ENCODE measurements at regions not wholly inside any gene's neighbourhood (a gene's known extent, or its start where the extent isn't known, plus 50 kb on each side); places are given as distances from the start of the nearest gene placed in this dataset.

DNA sequence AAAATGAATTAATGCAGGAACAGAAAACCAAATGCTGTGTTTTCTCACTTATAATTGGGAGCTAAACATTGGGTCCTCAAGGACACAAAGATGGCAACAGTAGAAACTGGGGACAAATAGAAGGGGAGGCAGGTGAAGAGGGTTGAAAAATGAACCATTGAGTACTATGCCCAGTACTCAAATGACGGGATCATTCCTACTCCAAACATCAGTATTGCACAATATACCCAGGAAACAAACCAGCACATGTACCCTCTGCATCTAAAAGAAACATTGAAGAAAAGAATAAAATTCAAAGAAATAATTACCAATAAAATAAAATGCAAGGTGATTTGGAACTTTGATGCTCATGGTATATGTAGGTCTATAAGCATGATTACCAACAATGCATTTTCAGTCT lies 110.8 kb downstream of the LMO3 start:
- DNase-seq (ENCODE audit: low read depth): no peak

More for the DNA sequence above, 110.8 kb downstream of the LMO3 start:
- no peak overlapping the region for H3K4me3 ChIP-seq (ENCODE audit: low read depth, low read length)
- TF ChIP-seq, protein P1, sequence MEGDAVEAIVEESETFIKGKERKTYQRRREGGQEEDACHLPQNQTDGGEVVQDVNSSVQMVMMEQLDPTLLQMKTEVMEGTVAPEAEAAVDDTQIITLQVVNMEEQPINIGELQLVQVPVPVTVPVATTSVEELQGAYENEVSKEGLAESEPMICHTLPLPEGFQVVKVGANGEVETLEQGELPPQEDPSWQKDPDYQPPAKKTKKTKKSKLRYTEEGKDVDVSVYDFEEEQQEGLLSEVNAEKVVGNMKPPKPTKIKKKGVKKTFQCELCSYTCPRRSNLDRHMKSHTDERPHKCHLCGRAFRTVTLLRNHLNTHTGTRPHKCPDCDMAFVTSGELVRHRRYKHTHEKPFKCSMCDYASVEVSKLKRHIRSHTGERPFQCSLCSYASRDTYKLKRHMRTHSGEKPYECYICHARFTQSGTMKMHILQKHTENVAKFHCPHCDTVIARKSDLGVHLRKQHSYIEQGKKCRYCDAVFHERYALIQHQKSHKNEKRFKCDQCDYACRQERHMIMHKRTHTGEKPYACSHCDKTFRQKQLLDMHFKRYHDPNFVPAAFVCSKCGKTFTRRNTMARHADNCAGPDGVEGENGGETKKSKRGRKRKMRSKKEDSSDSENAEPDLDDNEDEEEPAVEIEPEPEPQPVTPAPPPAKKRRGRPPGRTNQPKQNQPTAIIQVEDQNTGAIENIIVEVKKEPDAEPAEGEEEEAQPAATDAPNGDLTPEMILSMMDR (IDR thresholded peaks at IDR 0.05; ENCODE audit: control insufficient read depth, extremely low read depth, insufficient read depth): no peak

Measured in LNCaP clone FGC (cell line).